ENCODE measurements at regions not wholly inside any gene's neighbourhood (a gene's known extent, or its start where the extent isn't known, plus 50 kb on each side); places are given as distances from the start of the nearest gene placed in this dataset.

DNA sequence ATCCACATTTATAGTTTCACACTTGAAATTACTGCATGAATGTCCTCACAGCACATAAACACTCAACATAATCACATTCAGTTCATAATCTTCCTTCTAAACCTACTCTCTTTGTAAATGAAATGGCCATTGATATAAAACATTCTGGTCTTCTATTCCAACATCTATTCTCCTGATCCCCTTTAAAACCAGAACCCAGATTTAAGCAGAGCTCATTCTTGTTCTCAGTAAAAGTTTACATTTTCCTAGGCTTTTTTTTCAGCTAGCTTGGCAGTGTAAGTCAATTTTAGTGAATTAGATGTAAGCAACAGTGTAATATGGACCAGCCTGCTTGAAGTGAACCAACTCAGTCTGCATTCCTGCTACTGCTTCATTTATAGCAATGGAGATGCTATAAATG is 460.7 kb upstream of the RGS18 start:
- ATAC-seq = no peak
- TF ChIP-seq OSR1 (CRISPR knock-in tag; IDR thresholded peaks at IDR 0.05) (no peak), TCF4 (CRISPR knock-in tag; IDR thresholded peaks at IDR 0.05; ENCODE audit: borderline replicate concordance) (no peak), ESRRG (CRISPR knock-in tag; IDR thresholded peaks at IDR 0.05) (no peak), ZC3H10 (CRISPR knock-in tag; IDR thresholded peaks at IDR 0.05) (no peak), ZNF8 (CRISPR knock-in tag; IDR thresholded peaks at IDR 0.05) (no peak), BACH2 (CRISPR knock-in tag; IDR thresholded peaks at IDR 0.05; ENCODE audit: borderline replicate concordance) (no peak), TOX (CRISPR knock-in tag; IDR thresholded peaks at IDR 0.05; ENCODE audit: borderline replicate concordance) (no peak), CSDC2 (CRISPR knock-in tag; IDR thresholded peaks at IDR 0.05) (no peak), PPARA (CRISPR knock-in tag; IDR thresholded peaks at IDR 0.05; ENCODE audit: borderline replicate concordance) (no peak), GLIS3 (CRISPR knock-in tag; IDR thresholded peaks at IDR 0.05) (no peak), ARNTL (CRISPR knock-in tag; IDR thresholded peaks at IDR 0.05; ENCODE audit: borderline replicate concordance, low read depth) (no peak)
- TF ChIP-seq, protein P1, sequence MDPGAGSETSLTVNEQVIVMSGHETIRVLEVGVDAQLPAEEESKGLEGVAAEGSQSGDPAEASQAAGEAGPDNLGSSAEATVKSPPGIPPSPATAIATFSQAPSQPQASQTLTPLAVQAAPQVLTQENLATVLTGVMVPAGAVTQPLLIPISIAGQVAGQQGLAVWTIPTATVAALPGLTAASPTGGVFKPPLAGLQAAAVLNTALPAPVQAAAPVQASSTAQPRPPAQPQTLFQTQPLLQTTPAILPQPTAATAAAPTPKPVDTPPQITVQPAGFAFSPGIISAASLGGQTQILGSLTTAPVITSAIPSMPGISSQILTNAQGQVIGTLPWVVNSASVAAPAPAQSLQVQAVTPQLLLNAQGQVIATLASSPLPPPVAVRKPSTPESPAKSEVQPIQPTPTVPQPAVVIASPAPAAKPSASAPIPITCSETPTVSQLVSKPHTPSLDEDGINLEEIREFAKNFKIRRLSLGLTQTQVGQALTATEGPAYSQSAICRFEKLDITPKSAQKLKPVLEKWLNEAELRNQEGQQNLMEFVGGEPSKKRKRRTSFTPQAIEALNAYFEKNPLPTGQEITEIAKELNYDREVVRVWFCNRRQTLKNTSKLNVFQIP (CRISPR knock-in tag; IDR thresholded peaks at IDR 0.05; ENCODE audit: borderline replicate concordance, low read depth) = no peak
- TF ChIP-seq, protein P2, sequence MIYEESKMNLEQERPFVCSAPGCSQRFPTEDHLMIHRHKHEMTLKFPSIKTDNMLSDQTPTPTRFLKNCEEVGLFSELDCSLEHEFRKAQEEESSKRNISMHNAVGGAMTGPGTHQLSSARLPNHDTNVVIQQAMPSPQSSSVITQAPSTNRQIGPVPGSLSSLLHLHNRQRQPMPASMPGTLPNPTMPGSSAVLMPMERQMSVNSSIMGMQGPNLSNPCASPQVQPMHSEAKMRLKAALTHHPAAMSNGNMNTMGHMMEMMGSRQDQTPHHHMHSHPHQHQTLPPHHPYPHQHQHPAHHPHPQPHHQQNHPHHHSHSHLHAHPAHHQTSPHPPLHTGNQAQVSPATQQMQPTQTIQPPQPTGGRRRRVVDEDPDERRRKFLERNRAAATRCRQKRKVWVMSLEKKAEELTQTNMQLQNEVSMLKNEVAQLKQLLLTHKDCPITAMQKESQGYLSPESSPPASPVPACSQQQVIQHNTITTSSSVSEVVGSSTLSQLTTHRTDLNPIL (CRISPR knock-in tag; IDR thresholded peaks at IDR 0.05; ENCODE audit: low read depth) = no peak
- TF ChIP-seq, protein P3, sequence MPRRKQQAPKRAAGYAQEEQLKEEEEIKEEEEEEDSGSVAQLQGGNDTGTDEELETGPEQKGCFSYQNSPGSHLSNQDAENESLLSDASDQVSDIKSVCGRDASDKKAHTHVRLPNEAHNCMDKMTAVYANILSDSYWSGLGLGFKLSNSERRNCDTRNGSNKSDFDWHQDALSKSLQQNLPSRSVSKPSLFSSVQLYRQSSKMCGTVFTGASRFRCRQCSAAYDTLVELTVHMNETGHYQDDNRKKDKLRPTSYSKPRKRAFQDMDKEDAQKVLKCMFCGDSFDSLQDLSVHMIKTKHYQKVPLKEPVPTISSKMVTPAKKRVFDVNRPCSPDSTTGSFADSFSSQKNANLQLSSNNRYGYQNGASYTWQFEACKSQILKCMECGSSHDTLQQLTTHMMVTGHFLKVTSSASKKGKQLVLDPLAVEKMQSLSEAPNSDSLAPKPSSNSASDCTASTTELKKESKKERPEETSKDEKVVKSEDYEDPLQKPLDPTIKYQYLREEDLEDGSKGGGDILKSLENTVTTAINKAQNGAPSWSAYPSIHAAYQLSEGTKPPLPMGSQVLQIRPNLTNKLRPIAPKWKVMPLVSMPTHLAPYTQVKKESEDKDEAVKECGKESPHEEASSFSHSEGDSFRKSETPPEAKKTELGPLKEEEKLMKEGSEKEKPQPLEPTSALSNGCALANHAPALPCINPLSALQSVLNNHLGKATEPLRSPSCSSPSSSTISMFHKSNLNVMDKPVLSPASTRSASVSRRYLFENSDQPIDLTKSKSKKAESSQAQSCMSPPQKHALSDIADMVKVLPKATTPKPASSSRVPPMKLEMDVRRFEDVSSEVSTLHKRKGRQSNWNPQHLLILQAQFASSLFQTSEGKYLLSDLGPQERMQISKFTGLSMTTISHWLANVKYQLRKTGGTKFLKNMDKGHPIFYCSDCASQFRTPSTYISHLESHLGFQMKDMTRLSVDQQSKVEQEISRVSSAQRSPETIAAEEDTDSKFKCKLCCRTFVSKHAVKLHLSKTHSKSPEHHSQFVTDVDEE (CRISPR knock-in tag; IDR thresholded peaks at IDR 0.05) = no peak
- TF ChIP-seq, protein P4, sequence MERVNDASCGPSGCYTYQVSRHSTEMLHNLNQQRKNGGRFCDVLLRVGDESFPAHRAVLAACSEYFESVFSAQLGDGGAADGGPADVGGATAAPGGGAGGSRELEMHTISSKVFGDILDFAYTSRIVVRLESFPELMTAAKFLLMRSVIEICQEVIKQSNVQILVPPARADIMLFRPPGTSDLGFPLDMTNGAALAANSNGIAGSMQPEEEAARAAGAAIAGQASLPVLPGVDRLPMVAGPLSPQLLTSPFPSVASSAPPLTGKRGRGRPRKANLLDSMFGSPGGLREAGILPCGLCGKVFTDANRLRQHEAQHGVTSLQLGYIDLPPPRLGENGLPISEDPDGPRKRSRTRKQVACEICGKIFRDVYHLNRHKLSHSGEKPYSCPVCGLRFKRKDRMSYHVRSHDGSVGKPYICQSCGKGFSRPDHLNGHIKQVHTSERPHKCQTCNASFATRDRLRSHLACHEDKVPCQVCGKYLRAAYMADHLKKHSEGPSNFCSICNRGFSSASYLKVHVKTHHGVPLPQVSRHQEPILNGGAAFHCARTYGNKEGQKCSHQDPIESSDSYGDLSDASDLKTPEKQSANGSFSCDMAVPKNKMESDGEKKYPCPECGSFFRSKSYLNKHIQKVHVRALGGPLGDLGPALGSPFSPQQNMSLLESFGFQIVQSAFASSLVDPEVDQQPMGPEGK (CRISPR knock-in tag; IDR thresholded peaks at IDR 0.05; ENCODE audit: borderline replicate concordance) = no peak

DNA sequence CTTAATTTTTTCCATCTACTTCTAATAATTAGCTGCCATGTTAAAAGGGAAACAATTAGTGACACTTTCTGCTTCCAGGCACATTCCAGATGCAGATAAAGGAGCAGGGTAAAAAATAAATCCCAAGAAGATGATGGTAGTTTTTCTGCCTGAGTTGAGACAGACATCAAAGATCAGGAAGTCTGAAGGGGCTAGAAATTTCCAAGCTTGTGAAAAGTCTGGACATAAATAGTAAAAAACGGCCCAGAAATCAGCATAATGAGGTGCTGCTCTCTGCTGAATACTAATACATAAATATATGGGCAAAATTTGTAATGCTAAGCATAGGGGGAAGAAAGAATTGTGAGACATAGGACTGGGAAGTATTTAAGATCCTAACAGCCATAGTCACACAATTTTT is 460.0 kb upstream of the RGS18 start:
- TF ChIP-seq GLIS3 (CRISPR knock-in tag; IDR thresholded peaks at IDR 0.05) = no peak
- TF ChIP-seq, protein P5, sequence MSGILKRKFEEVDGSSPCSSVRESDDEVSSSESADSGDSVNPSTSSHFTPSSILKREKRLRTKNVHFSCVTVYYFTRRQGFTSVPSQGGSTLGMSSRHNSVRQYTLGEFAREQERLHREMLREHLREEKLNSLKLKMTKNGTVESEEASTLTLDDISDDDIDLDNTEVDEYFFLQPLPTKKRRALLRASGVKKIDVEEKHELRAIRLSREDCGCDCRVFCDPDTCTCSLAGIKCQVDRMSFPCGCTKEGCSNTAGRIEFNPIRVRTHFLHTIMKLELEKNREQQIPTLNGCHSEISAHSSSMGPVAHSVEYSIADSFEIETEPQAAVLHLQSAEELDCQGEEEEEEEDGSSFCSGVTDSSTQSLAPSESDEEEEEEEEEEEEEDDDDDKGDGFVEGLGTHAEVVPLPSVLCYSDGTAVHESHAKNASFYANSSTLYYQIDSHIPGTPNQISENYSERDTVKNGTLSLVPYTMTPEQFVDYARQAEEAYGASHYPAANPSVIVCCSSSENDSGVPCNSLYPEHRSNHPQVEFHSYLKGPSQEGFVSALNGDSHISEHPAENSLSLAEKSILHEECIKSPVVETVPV (CRISPR knock-in tag; IDR thresholded peaks at IDR 0.05) = no peak
- no peak for TF ChIP-seq SNAI2 (CRISPR knock-in tag; IDR thresholded peaks at IDR 0.05)
- TF ChIP-seq ISL1 (CRISPR knock-in tag; IDR thresholded peaks at IDR 0.05) = no peak
- TF ChIP-seq ESRRG (CRISPR knock-in tag; IDR thresholded peaks at IDR 0.05) = no peak
- TF ChIP-seq OSR1 (CRISPR knock-in tag; IDR thresholded peaks at IDR 0.05) = no peak
- TF ChIP-seq, protein P3 (CRISPR knock-in tag; IDR thresholded peaks at IDR 0.05) = no peak
- TF ChIP-seq CSDC2 (CRISPR knock-in tag; IDR thresholded peaks at IDR 0.05) = no peak
- no peak for TF ChIP-seq ZFP3 (CRISPR knock-in tag; IDR thresholded peaks at IDR 0.05)
- no peak for TF ChIP-seq RARB (CRISPR knock-in tag; IDR thresholded peaks at IDR 0.05)
- TF ChIP-seq ZNF565 (CRISPR knock-in tag; conservative IDR thresholded peaks at IDR 0.05; ENCODE audit: low read depth) = no peak
- no peak for TF ChIP-seq TCF4 (CRISPR knock-in tag; IDR thresholded peaks at IDR 0.05; ENCODE audit: borderline replicate concordance)
- no peak for ATAC-seq

Measured in SK-N-SH treated with all-trans-retinoic acid at 6 μM for 48 hours (cell line).